GM23338 (cell line): ENCODE measurements at regions not wholly inside any gene's neighbourhood (a gene's known extent, or its start where the extent isn't known, plus 50 kb on each side); places are given as distances from the start of the nearest gene placed in this dataset.

Experiments used
- CREB1 ChIP-seq: fragments of 250-450 bp; sonication (Bioruptor Pico); IDR thresholded peaks from 2 replicates; pipeline ENCODE4 v1.5.0; 2020; ENCODE audit warnings: low read depth, mild to moderate bottlenecking, moderate library complexity
- CTCF ChIP-seq, 2 experiments: fragments of 200-600 bp in 1 of 2; sonication (generic) in 1 of 2; conservative IDR thresholded peaks; 2 replicates each; pipeline versions ENCODE4 v1.5.1 to v1.6.1; 2016 to 2017; ENCODE audit warnings: antibody characterized with exemption in 2 of 2, low read depth in 2 of 2, mild to moderate bottlenecking in 2 of 2, moderate library complexity in 1 of 2
- ETS1 ChIP-seq: IDR thresholded peaks from 2 replicates; pipeline ENCODE4 v1.6.1; 2016; ENCODE audit warnings: antibody characterized with exemption
- EZH2 ChIP-seq: fragments of 200-600 bp; sonication (generic); IDR thresholded peaks from one replicate; pipeline ENCODE4 v1.8.0; 2017; ENCODE audit warnings: antibody characterized with exemption, mild to moderate bottlenecking, low read depth; ENCODE audit not compliant: unreplicated experiment
- EZH2phosphoT487 ChIP-seq: fragments of 200-600 bp; sonication (generic); IDR thresholded peaks from one replicate; pipeline ENCODE4 v1.8.1; 2018; ENCODE audit warnings: antibody characterized with exemption; ENCODE audit not compliant: unreplicated experiment
- JUNB ChIP-seq: IDR thresholded peaks from one replicate; pipeline ENCODE4 v1.6.1; 2016; ENCODE audit warnings: antibody characterized with exemption; ENCODE audit not compliant: unreplicated experiment
- NANOG ChIP-seq: IDR thresholded peaks from 2 replicates; pipeline ENCODE4 v1.6.1; 2016; ENCODE audit warnings: antibody characterized with exemption, borderline replicate concordance
- POLR2AphosphoS5 ChIP-seq: IDR thresholded peaks from 2 replicates; pipeline ENCODE4 v1.6.1; 2016; ENCODE audit warnings: antibody characterized with exemption, low read depth
- REST ChIP-seq: IDR thresholded peaks from one replicate; pipeline ENCODE4 v1.6.1; 2018; ENCODE audit warnings: antibody characterized with exemption; ENCODE audit not compliant: unreplicated experiment
- ZNF114 ChIP-seq: fragments of 250-450 bp; sonication (Bioruptor Pico); IDR thresholded peaks from 2 replicates; pipeline ENCODE4 v1.5.0; 2020; ENCODE audit warnings: mild to moderate bottlenecking, moderate library complexity

- TF ChIP-seq CTCF (conservative IDR thresholded peaks at IDR 0.05; ENCODE audit: low read depth in 2 of 2) (no peak), CREB1 (CRISPR knock-in tag) (no peak), ZNF114 (CRISPR knock-in tag) (no peak), EZH2 (no peak), JUNB (no peak), REST (no peak), EZH2phosphoT487 (no peak), ETS1 (no peak), NANOG (no peak), POLR2AphosphoS5 (no peak)
Measured at GRCh38 chr1:191085121-191085520, 607.5 kb upstream of the BRINP3 start.
